NCI-H1436 (cell line): ENCODE measurements at regions not wholly inside any gene's neighbourhood (a gene's known extent, or its start where the extent isn't known, plus 50 kb on each side); places are given as distances from the start of the nearest gene placed in this dataset.

Experiments used
- DNase-seq: peaks from one replicate; lab custom pipeline; 2025; lab: John Stamatoyannopoulos, UW

DNA sequence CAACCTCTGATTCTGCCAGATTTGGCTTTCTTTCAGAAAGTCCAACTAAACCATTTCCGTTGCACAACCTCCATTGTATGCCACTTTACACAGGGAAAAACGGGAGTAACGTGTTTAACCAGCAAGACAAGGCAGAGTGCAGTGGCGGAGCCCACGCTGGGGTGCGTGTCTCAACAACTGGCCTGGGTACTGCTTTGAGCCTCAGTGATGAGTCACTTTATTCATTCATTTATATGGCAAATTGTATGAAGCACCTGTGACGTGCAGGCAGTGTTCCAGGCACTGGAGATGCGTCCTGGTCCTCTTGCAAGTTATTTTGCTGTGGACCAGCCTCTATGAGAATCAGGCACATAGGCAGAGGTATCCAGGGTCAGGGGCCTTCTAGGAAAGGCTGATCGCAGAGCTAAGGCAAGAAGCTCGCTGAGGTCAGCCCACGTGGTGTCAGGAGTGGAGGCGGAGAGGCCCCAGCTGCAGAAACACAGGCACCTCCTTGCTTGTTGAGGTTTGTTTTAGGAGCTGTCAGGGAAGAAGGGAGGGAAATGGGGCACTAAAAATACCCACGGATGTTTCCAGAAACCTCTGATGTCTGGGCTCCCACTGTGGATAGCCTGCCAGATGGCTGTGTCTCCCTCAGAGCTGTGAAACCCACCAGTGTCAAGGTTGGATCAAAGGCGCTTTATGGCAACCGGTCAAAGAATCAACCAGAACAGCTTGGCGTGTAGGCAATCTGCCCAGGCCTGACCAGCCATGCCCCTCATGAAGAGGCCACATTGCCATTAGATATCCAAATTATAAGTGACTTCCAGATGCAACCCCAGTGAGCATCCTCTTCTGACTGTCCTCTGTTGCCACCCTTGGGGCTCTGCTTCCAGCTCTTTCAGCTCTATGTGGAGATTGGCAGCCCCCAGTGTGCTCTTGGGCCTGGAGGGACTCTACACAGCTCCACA is 157.2 kb downstream of the CD83 start:
- DNase-seq = no peak

- DNase-seq = no peak
These were observed 157.9 kb downstream of the CD83 start for GRCh38 chr6:14275493-14275851.

GRCh38 chr6:14276071-14276470 is 158.5 kb downstream of the CD83 start:
- DNase-seq = no peak

DNA sequence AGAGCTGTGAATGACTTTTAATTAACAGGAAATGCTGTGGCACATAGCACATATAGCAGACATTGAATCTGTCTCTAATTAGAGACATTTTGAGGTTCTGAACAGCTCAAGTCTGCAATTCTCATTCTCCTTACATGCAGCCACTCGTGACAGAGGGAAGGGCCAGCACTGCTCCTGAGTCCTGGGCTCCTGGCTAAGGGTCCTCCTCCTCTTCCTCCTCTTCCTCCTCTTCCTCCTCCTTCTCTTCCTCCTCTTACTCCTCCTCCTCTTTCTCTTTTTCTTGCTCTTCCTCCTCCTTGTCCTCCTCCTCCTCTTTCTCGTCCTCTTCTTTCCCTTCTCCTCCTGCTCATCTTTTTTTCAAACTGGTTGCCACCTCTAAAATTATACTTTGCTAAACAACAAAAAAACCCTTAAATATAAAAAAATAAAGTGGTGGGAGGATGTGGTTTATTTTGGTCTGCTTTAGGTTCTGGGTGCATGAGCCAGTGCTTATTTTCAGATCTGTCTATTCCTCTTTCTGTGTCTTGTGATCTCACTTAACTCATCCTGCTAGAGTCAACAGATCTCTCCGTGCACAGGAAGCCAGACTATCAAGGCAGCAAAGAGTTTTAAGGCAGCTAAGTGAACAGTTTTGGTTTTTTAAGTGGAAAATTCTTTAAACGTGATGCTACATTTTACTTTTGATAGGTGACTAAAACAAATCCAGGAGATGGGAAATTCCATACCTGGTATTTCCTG is 159.3 kb downstream of the CD83 start:
- DNase-seq = no peak

GRCh38 chr6:14277405-14277930 is 159.9 kb downstream of the CD83 start:
- DNase-seq = no peak

- no peak for DNase-seq
These were observed 160.4 kb downstream of the CD83 start for GRCh38 chr6:14278006-14278405.

DNA sequence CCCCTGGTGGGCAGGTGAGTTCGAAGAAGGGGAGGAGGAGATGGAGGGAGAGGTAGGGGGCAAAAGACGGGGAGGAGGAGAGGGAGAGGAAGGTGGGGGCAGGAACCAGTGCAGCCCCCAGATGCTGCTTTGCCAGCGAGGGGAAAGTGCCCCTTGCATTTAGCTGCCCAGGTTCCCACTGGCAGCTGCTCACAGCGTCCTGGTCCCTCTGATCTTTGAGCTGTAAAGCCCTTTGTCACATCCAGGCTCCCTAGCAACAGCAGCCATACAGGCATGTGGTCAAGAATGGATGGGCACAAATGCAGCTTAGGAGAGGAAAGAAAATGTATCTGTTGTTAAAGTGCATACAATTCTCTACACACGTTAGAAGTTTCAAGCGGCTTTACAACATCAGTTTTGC is 160.9 kb downstream of the CD83 start:
- DNase-seq = no peak

DNA sequence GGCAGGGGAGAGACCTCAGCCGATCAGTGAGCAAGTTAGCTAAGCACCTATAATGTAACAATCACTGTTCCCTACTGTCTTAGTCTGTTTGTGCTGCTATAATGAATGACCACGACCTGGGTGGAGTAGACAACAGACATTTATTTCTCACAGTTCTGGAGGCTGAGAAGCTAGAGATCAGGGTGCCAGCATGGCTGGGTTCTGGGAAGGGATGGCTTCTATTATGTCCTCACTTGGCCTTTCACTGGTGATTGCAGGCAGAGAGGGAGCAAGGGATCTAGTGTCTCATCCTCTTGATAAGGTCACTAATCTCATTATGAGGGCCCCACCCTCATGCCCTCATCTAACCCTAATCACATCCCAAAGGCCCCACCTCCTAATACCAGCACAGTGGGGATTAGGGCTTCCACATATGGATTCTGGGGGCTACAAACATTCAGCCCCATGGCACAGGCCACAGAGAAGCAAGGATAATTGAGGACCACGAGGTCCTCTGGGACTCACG is 162.5 kb downstream of the CD83 start:
- DNase-seq = no peak

- no peak for DNase-seq
These were observed 163.3 kb downstream of the CD83 start for GRCh38 chr6:14280766-14281293.

DNA sequence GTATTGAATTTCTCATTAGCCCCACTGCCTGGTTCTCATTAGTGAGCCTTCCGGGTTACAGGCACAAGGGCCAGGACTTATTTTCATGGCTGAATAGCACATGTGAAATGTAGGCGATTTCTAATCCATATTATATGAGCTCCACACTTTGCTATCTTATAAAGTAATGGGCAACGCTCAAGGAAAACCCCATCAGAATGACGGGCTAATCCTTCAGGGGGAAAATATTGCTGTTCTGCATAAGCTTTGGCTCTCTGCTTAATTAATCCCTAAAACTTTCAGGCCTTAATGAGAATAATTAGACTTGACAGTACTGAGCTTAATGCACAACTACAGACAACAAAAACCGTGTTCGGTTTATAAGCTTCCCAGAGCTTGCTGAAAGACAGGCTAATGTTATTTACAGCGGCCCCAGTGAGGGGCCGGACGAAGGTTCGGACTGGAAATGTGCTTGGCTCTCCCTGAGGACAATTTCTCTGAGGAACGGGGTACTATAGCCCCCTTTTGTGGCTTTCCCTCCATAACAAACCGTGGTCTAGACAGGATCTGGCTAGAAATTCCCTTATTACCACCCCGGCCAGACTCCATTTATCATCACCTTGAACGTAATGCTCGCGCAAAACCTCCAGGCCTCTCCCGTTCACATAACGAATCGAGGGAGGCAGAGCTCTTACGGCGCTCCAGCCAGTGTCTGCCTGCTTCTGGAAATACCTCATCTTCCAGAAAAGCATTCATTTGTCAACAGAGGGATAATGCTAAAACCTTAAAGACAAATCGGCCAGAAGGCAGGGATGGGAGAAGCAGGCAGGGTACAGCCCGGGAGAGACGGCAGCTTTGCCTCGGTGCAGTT is 164.5 kb downstream of the CD83 start:
- DNase-seq = no peak

DNA sequence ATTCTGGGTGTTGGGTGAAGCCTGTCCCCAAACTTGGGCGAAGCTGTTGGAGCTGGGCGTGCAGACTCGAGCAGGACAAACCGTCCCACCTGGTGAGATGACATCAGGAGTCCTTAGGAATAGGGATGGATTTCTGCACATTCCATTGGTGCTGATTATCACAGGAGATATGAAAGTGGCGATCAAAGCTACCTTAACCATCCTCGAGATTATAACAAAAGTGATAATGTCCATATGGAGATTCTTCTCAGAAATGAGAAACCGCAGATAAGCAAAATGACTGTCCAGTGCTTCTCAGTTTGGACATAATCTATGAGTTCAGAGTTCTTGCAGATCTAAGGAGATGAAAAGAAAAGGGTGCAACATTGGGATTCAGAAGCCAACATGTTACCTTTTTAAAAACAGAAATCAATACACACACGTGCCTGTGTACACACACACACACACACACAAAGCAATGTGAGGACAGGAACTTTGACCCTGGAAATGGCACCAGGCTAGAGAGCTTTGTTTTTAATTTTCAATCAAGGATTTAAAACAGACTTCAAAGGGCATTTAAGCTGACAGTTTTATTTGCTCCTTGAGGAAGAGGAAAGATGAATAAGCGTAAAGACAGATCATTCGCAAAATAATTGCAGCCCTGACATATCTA is 165.4 kb downstream of the CD83 start:
- no peak for DNase-seq

DNA sequence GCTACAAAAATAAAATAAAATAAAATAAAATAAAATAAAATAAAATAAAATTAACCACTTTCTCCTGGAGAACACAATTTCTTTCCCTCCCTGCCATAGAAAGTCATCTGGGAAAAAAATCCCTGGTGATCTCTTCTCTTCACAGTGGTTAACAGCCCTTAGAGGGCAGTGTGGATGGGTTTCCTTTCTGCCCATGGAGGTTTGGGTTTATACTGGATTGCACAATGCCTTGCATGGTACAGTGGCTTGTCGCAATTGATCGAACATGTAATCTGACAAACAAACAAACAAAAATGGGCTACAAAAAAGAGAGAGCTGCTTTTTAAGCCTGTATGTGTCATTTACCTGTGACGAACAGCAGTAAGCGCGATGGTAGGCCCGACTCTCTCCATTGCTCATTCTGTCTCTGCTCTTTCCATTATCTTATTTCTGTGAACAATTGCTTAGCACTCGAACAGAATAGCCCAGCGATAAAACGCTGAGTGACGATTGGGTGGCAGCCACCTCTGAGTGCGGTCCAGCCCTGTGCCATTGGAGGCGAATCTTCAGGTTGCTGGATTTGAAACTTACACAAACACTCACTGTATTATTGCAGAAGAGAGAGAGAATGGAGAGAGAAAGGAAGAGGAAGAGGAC is 166.1 kb downstream of the CD83 start:
- DNase-seq = no peak

GRCh38 chr6:14284969-14285590 is 167.5 kb downstream of the CD83 start:
- DNase-seq = no peak

GRCh38 chr6:14286144-14286543 is 168.6 kb downstream of the CD83 start:
- DNase-seq = no peak

- DNase-seq = no peak
These were observed 169.3 kb downstream of the CD83 start for GRCh38 chr6:14286634-14287428.

DNA sequence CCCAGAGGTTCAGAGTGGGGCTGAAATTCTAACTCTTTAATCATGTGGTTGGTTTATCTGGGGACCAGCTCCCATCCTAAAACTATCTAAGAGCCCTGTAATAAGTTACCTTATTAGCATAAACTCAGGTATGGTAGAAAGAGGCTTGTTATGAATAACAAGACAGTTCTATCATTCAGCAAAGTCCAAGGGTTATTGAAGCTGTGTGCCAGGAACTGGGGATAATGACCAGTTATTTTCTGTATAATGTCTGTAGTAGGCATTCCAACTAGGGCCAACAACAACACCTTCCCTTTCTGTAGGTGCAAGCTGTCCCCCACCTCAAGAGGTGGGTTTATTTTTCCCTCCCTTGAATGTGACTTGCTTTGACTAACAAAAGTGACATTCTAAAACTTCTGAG is 170.1 kb downstream of the CD83 start:
- DNase-seq = no peak

DNA sequence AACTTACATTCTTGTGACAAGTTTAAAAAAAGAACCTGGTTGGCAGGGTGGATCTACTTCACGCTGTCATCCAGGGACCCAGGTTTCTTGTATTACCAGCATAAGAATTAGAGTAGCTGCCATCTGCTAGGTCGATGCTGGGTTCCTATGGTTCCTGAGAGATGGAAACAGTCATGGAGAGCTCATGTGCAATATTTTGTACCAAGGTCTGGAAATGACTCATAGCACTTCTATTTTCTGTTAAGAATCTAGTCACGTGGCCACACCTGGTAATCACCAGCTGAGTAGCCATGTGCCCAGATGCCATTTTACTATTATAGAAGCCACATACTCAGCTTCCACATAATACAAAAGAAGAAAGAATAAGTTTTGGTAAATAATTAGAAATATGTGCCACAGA is 171.3 kb downstream of the CD83 start:
- DNase-seq = no peak

DNA sequence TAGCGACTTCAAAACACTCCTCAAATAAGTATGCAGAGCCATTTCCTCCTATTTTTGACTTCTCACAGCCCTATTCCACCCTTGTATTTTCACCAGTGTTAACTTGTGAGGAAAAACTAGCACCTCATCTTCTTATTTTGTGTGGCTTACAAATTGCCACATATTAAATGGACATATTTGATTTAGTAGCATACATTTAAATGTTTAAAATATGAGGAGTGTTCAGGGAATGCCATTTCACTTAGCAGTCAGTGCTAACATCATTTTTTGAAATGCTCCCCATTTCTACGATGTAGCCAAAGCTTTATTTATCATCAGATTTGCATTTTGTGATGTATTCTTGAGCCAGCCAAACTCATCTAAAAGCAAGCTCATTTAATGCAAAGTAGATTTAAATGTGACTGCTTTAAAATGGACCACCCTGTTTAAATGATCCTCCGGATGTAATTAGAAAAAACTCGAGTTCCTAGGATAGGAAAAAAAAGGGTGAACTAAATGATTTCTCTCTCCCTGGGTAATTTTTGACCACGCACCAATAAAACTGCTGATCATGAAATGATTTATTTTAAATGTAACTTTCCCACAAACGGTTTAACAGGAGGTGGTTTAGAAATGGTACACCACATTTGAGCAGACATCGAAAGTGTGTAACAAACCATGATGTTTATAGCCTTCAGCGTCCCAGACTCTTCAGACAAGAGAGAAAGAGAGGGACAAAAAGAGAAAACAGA is 172.6 kb downstream of the CD83 start:
- no peak for DNase-seq
